ENCODE measurements at regions not wholly inside any gene's neighbourhood (a gene's known extent, or its start where the extent isn't known, plus 50 kb on each side); places are given as distances from the start of the nearest gene placed in this dataset.

GRCh38 chr3:189118896-189119295 lies 52.9 kb upstream of the TPRG1 start:
- DNase-seq: no peak

GRCh38 chr3:189119950-189120349 lies 51.8 kb upstream of the TPRG1 start:
- no peak for DNase-seq

GRCh38 chr3:189121092-189121491 lies 50.7 kb upstream of the TPRG1 start:
- no peak for DNase-seq

All from NCI-H524 treated with DMSO at 0.1 percent for 48 hours (cell line).